ENCODE measurements at regions not wholly inside any gene's neighbourhood (a gene's known extent, or its start where the extent isn't known, plus 50 kb on each side); places are given as distances from the start of the nearest gene placed in this dataset.

- Histone ChIP-seq H3K4me3 (ENCODE audit: low read length in 2 of 2) (no peak overlapping the region), H3K9ac (ENCODE audit: low read depth in 1 of 2, low read length in 2 of 2) (no peak overlapping the region), H3K9me3 (ENCODE audit: control insufficient read depth in 2 of 2, low read length in 2 of 2) (peaks cover 3 to 4% of the 10 kb centered on the region in 2 donors), H3K27ac (ENCODE audit: low read depth in 2 of 2, low read length in 2 of 2) (no peak overlapping the region), H3K4me1 (ENCODE audit: control insufficient read depth in 2 of 2, insufficient read depth in 2 of 2, low read length in 2 of 2) (no peaks in the 10 kb centered on the region), H3K36me3 (ENCODE audit: control insufficient read depth in 2 of 2, insufficient read depth in 2 of 2, low read length in 2 of 2) (no peaks in the 10 kb centered on the region), H3K27me3 (ENCODE audit: control insufficient read depth in 2 of 2, insufficient read depth in 2 of 2, low read length in 2 of 2) (no peaks in the 10 kb centered on the region)
These were observed 728.6 kb downstream of the TRIML1 start for GRCh38 chr4:188867796-188868195.

DNA sequence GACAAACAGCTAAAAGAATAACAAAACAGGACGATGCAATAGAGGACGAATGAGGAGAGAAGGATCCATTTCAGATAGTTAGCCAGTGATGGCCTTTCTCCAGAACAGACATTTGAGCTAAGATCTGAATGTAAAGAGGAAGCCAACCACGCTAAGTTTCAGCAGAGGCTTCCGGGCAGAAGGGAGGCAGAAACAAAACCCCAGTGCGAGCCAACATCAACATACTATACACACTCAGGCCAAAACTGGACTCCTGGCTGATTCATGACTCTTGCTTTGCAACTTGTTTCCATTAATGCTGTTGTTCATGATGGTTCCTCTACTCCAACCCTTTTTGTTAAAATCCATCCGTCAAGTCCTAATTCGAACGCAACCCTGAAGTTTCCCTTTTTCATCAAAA lies 730.3 kb downstream of the TRIML1 start:
- Histone ChIP-seq H3K4me3 (ENCODE audit: low read length in 2 of 2) (no peak overlapping the region), H3K36me3 (ENCODE audit: control insufficient read depth in 2 of 2, insufficient read depth in 2 of 2, low read length in 2 of 2) (no peaks in the 10 kb centered on the region), H3K9me3 (ENCODE audit: control insufficient read depth in 2 of 2, low read length in 2 of 2) (peaks cover 2 to 3% of the 10 kb centered on the region in 2 donors), H3K27ac (ENCODE audit: low read depth in 2 of 2, low read length in 2 of 2) (no peak overlapping the region), H3K9ac (ENCODE audit: low read depth in 1 of 2, low read length in 2 of 2) (no peak overlapping the region), H3K4me1 (ENCODE audit: control insufficient read depth in 2 of 2, insufficient read depth in 2 of 2, low read length in 2 of 2) (no peaks in the 10 kb centered on the region), H3K27me3 (ENCODE audit: control insufficient read depth in 2 of 2, insufficient read depth in 2 of 2, low read length in 2 of 2) (no peaks in the 10 kb centered on the region)

DNA sequence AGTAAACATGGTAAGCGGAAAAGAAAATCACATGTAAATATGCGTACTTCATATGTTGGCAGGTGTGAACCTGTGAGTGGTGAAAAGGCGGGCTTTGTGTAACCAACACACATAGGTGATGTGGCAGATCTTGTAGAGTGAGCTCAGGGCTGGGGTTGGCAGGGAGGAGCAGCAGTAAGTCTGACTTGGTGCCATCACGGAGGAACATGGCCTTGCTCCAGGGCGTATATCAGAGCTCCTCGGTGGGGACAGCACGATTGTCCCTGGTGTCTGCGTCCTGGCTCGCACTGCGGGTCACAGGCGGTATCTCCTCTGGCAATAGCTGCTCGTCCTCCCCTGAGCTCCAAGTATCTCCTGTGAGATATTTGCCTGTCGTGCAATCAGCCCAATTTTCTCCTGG lies 733.6 kb downstream of the TRIML1 start:
- peaks cover 2 to 3% of the 10 kb centered on the region in 2 donors for H3K9me3 ChIP-seq (ENCODE audit: control insufficient read depth in 2 of 2, low read length in 2 of 2)
- no peak overlapping the region for H3K27ac ChIP-seq (ENCODE audit: low read depth in 2 of 2, low read length in 2 of 2)
- no peaks in the 10 kb centered on the region for H3K36me3 ChIP-seq (ENCODE audit: control insufficient read depth in 2 of 2, insufficient read depth in 2 of 2, low read length in 2 of 2)
- H3K27me3 ChIP-seq (ENCODE audit: control insufficient read depth in 2 of 2, insufficient read depth in 2 of 2, low read length in 2 of 2) = no peaks in the 10 kb centered on the region
- no peak overlapping the region for H3K9ac ChIP-seq (ENCODE audit: low read depth in 1 of 2, low read length in 2 of 2)
- no peak overlapping the region for H3K4me3 ChIP-seq (ENCODE audit: low read length in 2 of 2)
- H3K4me1 ChIP-seq (ENCODE audit: control insufficient read depth in 2 of 2, insufficient read depth in 2 of 2, low read length in 2 of 2) = no peaks in the 10 kb centered on the region

DNA sequence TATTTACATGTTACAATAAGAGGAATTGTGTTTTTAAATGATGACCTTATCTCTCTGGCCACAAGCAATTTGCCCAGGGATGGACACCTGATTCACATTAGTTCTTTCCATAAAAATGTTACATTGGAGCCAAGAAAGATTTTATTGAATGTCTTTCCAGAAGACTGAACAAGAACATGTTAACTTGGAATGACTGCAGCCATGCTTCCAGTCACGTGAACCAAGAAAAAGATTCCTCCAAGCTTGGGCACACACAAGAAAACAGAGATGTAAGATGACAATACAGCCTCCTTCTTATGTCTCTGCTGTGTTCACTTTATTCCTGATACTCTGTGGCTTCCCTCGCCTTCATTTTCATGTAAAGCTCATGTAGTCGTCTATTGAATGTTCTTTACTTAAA lies 737.6 kb downstream of the TRIML1 start:
- Histone ChIP-seq H3K4me1 (ENCODE audit: control insufficient read depth in 2 of 2, insufficient read depth in 2 of 2, low read length in 2 of 2) (no peaks in the 10 kb centered on the region), H3K4me3 (ENCODE audit: low read length in 2 of 2) (no peak overlapping the region), H3K27ac (ENCODE audit: low read depth in 2 of 2, low read length in 2 of 2) (no peak overlapping the region), H3K36me3 (ENCODE audit: control insufficient read depth in 2 of 2, insufficient read depth in 2 of 2, low read length in 2 of 2) (no peaks in the 10 kb centered on the region), H3K27me3 (ENCODE audit: control insufficient read depth in 2 of 2, insufficient read depth in 2 of 2, low read length in 2 of 2) (no peaks in the 10 kb centered on the region), H3K9ac (ENCODE audit: low read depth in 1 of 2, low read length in 2 of 2) (no peak overlapping the region), H3K9me3 (ENCODE audit: control insufficient read depth in 2 of 2, low read length in 2 of 2) (peaks cover 0 to 4% of the 10 kb centered on the region in 2 donors)

DNA sequence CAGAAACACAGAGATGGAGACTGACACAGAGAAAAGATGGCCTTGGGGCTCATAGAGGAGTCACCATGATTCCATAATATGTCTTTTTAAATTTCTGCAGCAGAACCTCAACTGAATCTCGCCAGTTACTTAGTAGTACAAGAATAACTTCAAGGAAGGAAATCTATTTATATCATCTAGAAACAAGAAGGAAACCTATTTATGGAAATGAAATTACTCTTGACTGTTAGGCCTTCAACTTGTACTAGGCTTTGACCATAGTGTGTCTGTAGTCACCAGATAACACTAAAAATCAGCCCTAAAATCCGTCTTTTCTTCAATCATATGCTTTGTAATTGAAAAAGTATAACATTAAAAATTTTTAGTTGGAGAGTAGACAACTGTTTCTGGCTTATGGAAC lies 740.4 kb downstream of the TRIML1 start:
- Histone ChIP-seq H3K4me3 (ENCODE audit: low read length in 2 of 2) (no peak overlapping the region), H3K27ac (ENCODE audit: low read depth in 2 of 2, low read length in 2 of 2) (no peak overlapping the region), H3K36me3 (ENCODE audit: control insufficient read depth in 2 of 2, insufficient read depth in 2 of 2, low read length in 2 of 2) (no peaks in the 10 kb centered on the region), H3K9me3 (ENCODE audit: control insufficient read depth in 2 of 2, low read length in 2 of 2) (peaks cover 0 to 4% of the 10 kb centered on the region in 2 donors), H3K27me3 (ENCODE audit: control insufficient read depth in 2 of 2, insufficient read depth in 2 of 2, low read length in 2 of 2) (no peaks in the 10 kb centered on the region), H3K9ac (ENCODE audit: low read depth in 1 of 2, low read length in 2 of 2) (no peak overlapping the region), H3K4me1 (ENCODE audit: control insufficient read depth in 2 of 2, insufficient read depth in 2 of 2, low read length in 2 of 2) (no peaks in the 10 kb centered on the region)

GRCh38 chr4:188887905-188888304 lies 748.7 kb downstream of the TRIML1 start:
- no peaks in the 10 kb centered on the region for H3K9me3 ChIP-seq (ENCODE audit: control insufficient read depth in 2 of 2, low read length in 2 of 2)
- no peaks in the 10 kb centered on the region for H3K36me3 ChIP-seq (ENCODE audit: control insufficient read depth in 2 of 2, insufficient read depth in 2 of 2, low read length in 2 of 2)
- H3K9ac ChIP-seq (ENCODE audit: low read depth in 1 of 2, low read length in 2 of 2) = no peak overlapping the region
- H3K27me3 ChIP-seq (ENCODE audit: control insufficient read depth in 2 of 2, insufficient read depth in 2 of 2, low read length in 2 of 2) = no peaks in the 10 kb centered on the region
- H3K27ac ChIP-seq (ENCODE audit: low read depth in 2 of 2, low read length in 2 of 2) = no peak overlapping the region
- no peaks in the 10 kb centered on the region for H3K4me1 ChIP-seq (ENCODE audit: control insufficient read depth in 2 of 2, insufficient read depth in 2 of 2, low read length in 2 of 2)
- H3K4me3 ChIP-seq (ENCODE audit: low read length in 2 of 2) = no peak overlapping the region

- H3K4me3 ChIP-seq (ENCODE audit: low read length in 2 of 2) = no peak overlapping the region
- H3K4me1 ChIP-seq (ENCODE audit: control insufficient read depth in 2 of 2, insufficient read depth in 2 of 2, low read length in 2 of 2) = no peaks in the 10 kb centered on the region
- no peak overlapping the region for H3K9ac ChIP-seq (ENCODE audit: low read depth in 1 of 2, low read length in 2 of 2)
- H3K36me3 ChIP-seq (ENCODE audit: control insufficient read depth in 2 of 2, insufficient read depth in 2 of 2, low read length in 2 of 2) = no peaks in the 10 kb centered on the region
- no peak overlapping the region for H3K27ac ChIP-seq (ENCODE audit: low read depth in 2 of 2, low read length in 2 of 2)
- H3K27me3 ChIP-seq (ENCODE audit: control insufficient read depth in 2 of 2, insufficient read depth in 2 of 2, low read length in 2 of 2) = no peaks in the 10 kb centered on the region
- no peaks in the 10 kb centered on the region for H3K9me3 ChIP-seq (ENCODE audit: control insufficient read depth in 2 of 2, low read length in 2 of 2)
These were observed 753.6 kb downstream of the TRIML1 start for GRCh38 chr4:188892837-188893236.

DNA sequence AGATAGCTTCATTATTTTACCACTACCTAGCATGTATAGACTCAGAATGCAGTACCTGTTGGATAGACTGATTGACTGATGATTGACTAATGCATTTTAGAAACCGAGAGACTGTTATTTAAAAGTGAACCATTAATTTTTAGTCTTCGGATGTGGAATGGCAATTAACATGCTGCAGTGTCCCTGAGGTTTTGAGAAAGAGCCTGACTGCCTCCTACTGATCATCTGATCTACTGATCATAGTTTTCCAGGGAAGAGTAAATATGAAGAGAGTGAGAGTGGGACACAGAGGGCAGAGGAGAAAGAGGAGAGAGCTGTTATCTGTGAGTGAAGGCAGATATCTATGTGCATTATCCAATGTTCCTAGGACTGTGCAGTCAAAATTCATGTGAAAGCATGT lies 764.7 kb downstream of the TRIML1 start:
- no peaks in the 10 kb centered on the region for H3K36me3 ChIP-seq (ENCODE audit: control insufficient read depth in 2 of 2, insufficient read depth in 2 of 2, low read length in 2 of 2)
- H3K9me3 ChIP-seq (ENCODE audit: control insufficient read depth in 2 of 2, low read length in 2 of 2) = no peaks in the 10 kb centered on the region
- no peaks in the 10 kb centered on the region for H3K27me3 ChIP-seq (ENCODE audit: control insufficient read depth in 2 of 2, insufficient read depth in 2 of 2, low read length in 2 of 2)
- H3K9ac ChIP-seq (ENCODE audit: low read depth in 1 of 2, low read length in 2 of 2) = no peak overlapping the region
- no peaks in the 10 kb centered on the region for H3K4me1 ChIP-seq (ENCODE audit: control insufficient read depth in 2 of 2, insufficient read depth in 2 of 2, low read length in 2 of 2)
- H3K4me3 ChIP-seq (ENCODE audit: low read length in 2 of 2) = no peak overlapping the region
- H3K27ac ChIP-seq (ENCODE audit: low read depth in 2 of 2, low read length in 2 of 2) = no peak overlapping the region

DNA sequence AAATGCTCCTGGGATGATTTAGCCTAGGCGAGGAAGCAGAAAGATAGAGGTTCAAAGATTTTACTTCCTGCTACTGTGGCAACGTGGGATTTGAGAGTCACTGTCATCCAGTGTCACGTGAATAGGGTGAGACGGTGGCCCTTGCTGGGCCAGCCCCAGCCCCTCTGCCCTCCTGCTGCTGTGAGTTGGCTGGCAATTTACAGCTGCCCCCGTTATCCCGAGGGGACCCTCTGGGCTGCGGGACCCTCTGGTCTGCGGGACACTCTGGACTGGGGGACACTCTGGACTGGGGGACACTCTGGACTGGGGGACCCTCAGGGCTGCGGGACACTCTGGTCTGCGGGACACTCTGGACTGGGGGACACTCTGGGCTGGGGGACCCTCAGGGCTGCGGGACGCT lies 765.4 kb downstream of the TRIML1 start:
- Histone ChIP-seq H3K9me3 (ENCODE audit: control insufficient read depth in 2 of 2, low read length in 2 of 2) (no peaks in the 10 kb centered on the region), H3K27me3 (ENCODE audit: control insufficient read depth in 2 of 2, insufficient read depth in 2 of 2, low read length in 2 of 2) (no peaks in the 10 kb centered on the region), H3K4me3 (ENCODE audit: low read length in 2 of 2) (no peak overlapping the region), H3K9ac (ENCODE audit: low read depth in 1 of 2, low read length in 2 of 2) (no peak overlapping the region), H3K4me1 (ENCODE audit: control insufficient read depth in 2 of 2, insufficient read depth in 2 of 2, low read length in 2 of 2) (no peaks in the 10 kb centered on the region), H3K36me3 (ENCODE audit: control insufficient read depth in 2 of 2, insufficient read depth in 2 of 2, low read length in 2 of 2) (no peaks in the 10 kb centered on the region), H3K27ac (ENCODE audit: low read depth in 2 of 2, low read length in 2 of 2) (no peak overlapping the region)

- Histone ChIP-seq H3K4me3 (ENCODE audit: low read length in 2 of 2) (no peak overlapping the region), H3K36me3 (ENCODE audit: control insufficient read depth in 2 of 2, insufficient read depth in 2 of 2, low read length in 2 of 2) (no peaks in the 10 kb centered on the region), H3K27ac (ENCODE audit: low read depth in 2 of 2, low read length in 2 of 2) (no peak overlapping the region), H3K9me3 (ENCODE audit: control insufficient read depth in 2 of 2, low read length in 2 of 2) (no peaks in the 10 kb centered on the region), H3K27me3 (ENCODE audit: control insufficient read depth in 2 of 2, insufficient read depth in 2 of 2, low read length in 2 of 2) (no peaks in the 10 kb centered on the region), H3K9ac (ENCODE audit: low read depth in 1 of 2, low read length in 2 of 2) (no peak overlapping the region), H3K4me1 (ENCODE audit: control insufficient read depth in 2 of 2, insufficient read depth in 2 of 2, low read length in 2 of 2) (no peaks in the 10 kb centered on the region)
These were observed 766.0 kb downstream of the TRIML1 start for GRCh38 chr4:188905248-188905647.

DNA sequence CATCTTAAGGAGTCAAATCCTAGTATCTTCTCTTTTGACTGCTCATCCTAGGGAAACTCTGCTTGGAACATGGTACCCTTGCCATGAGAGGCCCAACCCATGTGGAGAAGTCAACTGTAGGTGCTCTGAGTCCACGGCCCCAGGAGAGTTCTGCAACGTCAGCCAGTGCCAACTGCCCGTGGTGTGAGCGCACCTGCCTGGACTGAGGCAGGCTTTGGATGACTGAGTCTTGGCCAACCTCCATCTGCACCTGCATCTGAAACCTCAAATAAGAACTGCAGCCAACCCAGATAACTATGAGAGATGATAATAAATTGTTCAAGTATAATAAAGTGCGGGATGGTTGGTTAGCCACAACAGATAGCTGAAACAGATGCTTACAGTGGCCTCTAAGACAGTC lies 772.0 kb downstream of the TRIML1 start:
- Histone ChIP-seq H3K27ac (ENCODE audit: low read depth in 2 of 2, low read length in 2 of 2) (no peak overlapping the region), H3K9me3 (ENCODE audit: control insufficient read depth in 2 of 2, low read length in 2 of 2) (peaks cover 0 to 1% of the 10 kb centered on the region in 2 donors), H3K36me3 (ENCODE audit: control insufficient read depth in 2 of 2, insufficient read depth in 2 of 2, low read length in 2 of 2) (no peaks in the 10 kb centered on the region), H3K4me3 (ENCODE audit: low read length in 2 of 2) (no peak overlapping the region), H3K9ac (ENCODE audit: low read depth in 1 of 2, low read length in 2 of 2) (no peak overlapping the region), H3K4me1 (ENCODE audit: control insufficient read depth in 2 of 2, insufficient read depth in 2 of 2, low read length in 2 of 2) (no peaks in the 10 kb centered on the region), H3K27me3 (ENCODE audit: control insufficient read depth in 2 of 2, insufficient read depth in 2 of 2, low read length in 2 of 2) (no peaks in the 10 kb centered on the region)

All from mucosa of rectum (tissue), 2 donors.